Activated CD4-positive, alpha-beta T cell treated with anti-CD3 and anti-CD28 coated beads, Interleukin-2, amount 10 ng/mL, durations not matched to agents 7 days and 5 days (primary cell): ENCODE measurements at regions not wholly inside any gene's neighbourhood (a gene's known extent, or its start where the extent isn't known, plus 50 kb on each side); places are given as distances from the start of the nearest gene placed in this dataset.

Source experiments
- CTCF ChIA-PET: fragments of 350-600 bp; sonication (Branson Sonifier 250); formaldehyde crosslinking; loops from one replicate; lab custom pipeline; 2021; ENCODE audit warnings: antibody characterized with exemption; lab: Charles Lee
- POLR2A ChIA-PET: fragments of 350-600 bp; sonication (Branson Sonifier 250); formaldehyde crosslinking; loops from one replicate; lab custom pipeline; 2021; ENCODE audit warnings: antibody characterized with exemption; lab: Charles Lee
- DNase-seq: peaks from one replicate; pipeline ENCODE4 v3.0.0-alpha.2; 2020
- H3K27ac Mint-ChIP-seq: one replicate; pipeline ENCODE4 v1.8.0; 2021; ENCODE audit warnings: mild to moderate bottlenecking, moderate library complexity, mixed read lengths
- H3K27me3 Mint-ChIP-seq: one replicate; pipeline ENCODE4 v1.8.0; 2021; ENCODE audit warnings: mixed read lengths
- H3K36me3 Mint-ChIP-seq: one replicate; pipeline ENCODE4 v1.8.0; 2021; ENCODE audit warnings: low read depth, mixed read lengths
- H3K4me1 Mint-ChIP-seq: one replicate; pipeline ENCODE4 v1.8.0; 2021; ENCODE audit warnings: mixed read lengths
- H3K4me3 Mint-ChIP-seq: one replicate; pipeline ENCODE4 v1.8.0; 2021; ENCODE audit warnings: mild to moderate bottlenecking, moderate library complexity, mixed read lengths
- H3K9me3 Mint-ChIP-seq: one replicate; pipeline ENCODE4 v1.8.0; 2021; ENCODE audit warnings: mixed read lengths

DNA sequence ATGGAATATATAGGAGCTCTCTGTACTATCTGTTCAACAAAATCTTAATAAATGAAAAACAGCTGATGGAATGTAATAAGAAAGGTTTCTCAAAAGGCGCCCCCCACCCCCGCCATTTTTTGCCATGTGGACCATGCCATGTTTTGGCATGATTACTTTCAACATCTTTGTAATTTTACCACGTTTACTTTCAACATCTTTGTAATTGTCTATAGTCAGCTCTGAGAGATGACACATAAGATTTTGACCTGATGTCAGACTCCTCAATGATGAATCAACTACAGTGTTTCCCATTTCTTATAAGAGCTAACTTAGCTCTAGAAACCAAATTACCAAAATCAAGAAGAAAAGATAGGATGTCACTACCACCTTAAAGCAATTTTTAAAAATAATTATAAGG lies 144.9 kb upstream of the AHR start:
- Mint-ChIP-seq H3K9me3 (peaks cover 15% of the 10 kb centered on the region), H3K4me3 (no peak overlapping the region), H3K27me3 (no peaks in the 10 kb centered on the region), H3K27ac (no peak overlapping the region), H3K4me1 (peaks cover 41% of the 10 kb centered on the region), H3K36me3 (peaks cover 30% of the 10 kb centered on the region)
- POLR2A ChIA-PET = no interaction called here
- DNase-seq = no peak
- CTCF ChIA-PET = no interaction called here

DNA sequence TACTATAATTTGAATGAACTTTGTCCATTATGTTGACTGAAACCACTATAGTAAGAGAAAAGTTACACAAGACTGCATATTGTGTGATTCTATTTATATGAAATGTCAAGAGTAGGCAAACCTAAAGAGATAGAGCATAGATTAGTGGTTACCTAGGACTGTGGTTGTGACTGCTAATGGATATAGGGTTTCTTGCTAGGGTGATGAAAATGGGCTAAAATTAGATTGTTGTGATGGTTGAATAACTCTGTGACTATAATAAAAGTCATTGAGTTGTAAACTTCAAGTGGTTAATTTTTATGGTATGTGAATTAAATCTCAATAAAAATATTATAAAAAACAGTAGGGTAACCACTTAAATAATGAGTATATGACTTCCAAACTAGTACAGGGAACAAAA lies 142.9 kb upstream of the AHR start:
- peaks cover 39% of the 10 kb centered on the region for H3K36me3 Mint-ChIP-seq
- no peak for DNase-seq
- CTCF ChIA-PET = no interaction called here
- POLR2A ChIA-PET = no interaction called here
- H3K4me3 Mint-ChIP-seq = no peak overlapping the region
- H3K4me1 Mint-ChIP-seq = peaks cover 50% of the 10 kb centered on the region
- H3K9me3 Mint-ChIP-seq = peaks cover 19% of the 10 kb centered on the region
- no peaks in the 10 kb centered on the region for H3K27me3 Mint-ChIP-seq
- no peak overlapping the region for H3K27ac Mint-ChIP-seq

DNA sequence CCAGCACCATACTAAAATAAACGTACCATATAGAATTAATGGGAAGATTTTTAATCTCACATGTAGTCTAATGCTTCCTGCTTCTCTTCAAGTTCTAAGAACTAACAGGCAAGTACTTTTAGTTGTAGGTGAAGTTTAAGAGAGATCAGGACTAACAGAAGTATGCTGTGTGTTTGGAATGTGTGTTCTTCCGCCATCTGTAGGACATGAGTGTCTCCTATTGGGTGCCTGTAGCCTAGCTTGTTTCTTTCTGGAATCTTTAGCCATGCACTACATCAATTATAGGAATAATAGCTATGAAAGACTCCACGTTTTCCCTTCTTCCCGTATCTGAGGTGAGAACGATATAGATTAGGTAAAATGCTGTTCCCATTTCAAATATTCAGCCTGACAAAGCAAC lies 140.2 kb upstream of the AHR start:
- POLR2A ChIA-PET = no interaction called here
- Mint-ChIP-seq H3K27ac (no peak overlapping the region), H3K4me3 (no peak overlapping the region), H3K9me3 (peaks cover 24% of the 10 kb centered on the region), H3K27me3 (no peaks in the 10 kb centered on the region), H3K4me1 (peaks cover 59% of the 10 kb centered on the region), H3K36me3 (peaks cover 55% of the 10 kb centered on the region)
- no peak for DNase-seq
- CTCF ChIA-PET = no interaction called here

DNA sequence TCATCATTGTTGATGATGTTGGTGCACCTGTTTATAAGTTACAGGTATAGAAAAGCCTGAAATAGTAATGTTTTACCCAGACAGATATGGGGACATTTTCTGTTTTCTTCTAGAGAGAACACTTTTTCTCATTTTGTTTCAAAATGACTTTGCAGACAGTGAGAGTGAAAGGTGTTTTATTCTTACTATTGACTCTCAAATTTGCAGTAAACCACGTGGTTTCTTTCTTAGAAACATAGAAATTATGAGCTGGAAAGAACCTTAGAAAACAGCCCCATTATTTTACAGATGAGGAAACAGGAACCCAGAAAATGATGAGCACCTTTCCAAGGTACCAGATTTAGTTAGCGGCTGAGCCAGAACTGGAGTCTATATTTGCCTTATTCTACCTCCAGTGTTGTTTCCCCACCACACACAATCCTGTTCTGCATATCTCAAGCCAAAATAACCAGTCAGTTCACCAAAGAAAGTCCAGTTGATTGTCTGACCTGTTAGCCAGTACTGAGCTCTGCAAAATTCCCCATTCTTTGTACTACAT lies 138.9 kb upstream of the AHR start:
- no peak for DNase-seq
- Mint-ChIP-seq H3K27me3 (no peaks in the 10 kb centered on the region), H3K27ac (peak overlapping the region; percentile 63), H3K9me3 (peaks cover 28% of the 10 kb centered on the region), H3K36me3 (peaks cover 58% of the 10 kb centered on the region), H3K4me3 (no peak overlapping the region), H3K4me1 (peaks cover 51% of the 10 kb centered on the region)
- CTCF ChIA-PET = interaction anchor here (0.6 to 1.5 kb wide), 4 partner anchors 9 to 513 kb away, joined by 3 to 7 read pairs (median 3); no protein-coding TSS in a partner anchor
- POLR2A ChIA-PET = interaction anchor here (0.5 to 0.7 kb wide), 3 partner anchors 11 to 306 kb away, joined by 3 read pairs; no protein-coding TSS in a partner anchor

DNA sequence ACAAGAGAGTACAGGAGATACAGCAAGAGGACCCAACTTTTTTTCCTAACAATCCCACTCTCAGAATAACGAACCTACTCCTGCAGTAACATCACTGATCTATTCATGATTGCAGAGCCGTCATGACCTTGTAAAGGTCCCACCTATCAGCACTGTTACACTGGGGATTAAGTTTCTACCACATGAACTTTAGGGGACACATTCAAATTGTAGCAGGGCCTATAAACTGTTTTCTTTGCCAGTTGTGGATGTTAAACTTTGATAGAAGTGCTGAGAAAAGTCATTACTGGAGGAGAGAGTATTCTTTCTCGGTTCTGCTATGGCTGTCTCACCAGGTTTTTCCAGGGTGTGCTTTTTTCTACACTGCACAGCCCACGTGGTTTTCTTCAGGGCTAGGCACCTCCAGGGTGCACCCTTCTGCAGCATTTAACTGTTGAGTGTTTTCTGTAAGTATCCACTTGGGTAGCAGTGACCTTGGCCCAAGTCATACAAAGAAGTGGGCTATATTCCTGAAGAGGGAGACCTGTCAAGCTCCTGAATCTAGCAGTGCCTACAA lies 131.6 kb upstream of the AHR start:
- no peaks in the 10 kb centered on the region for H3K27me3 Mint-ChIP-seq
- H3K27ac Mint-ChIP-seq = no peak overlapping the region
- CTCF ChIA-PET = no interaction called here
- H3K9me3 Mint-ChIP-seq = peaks cover 13% of the 10 kb centered on the region
- H3K4me3 Mint-ChIP-seq = no peak overlapping the region
- DNase-seq = no peak
- POLR2A ChIA-PET = no interaction called here
- H3K36me3 Mint-ChIP-seq = peaks cover 19% of the 10 kb centered on the region
- peaks cover 36% of the 10 kb centered on the region for H3K4me1 Mint-ChIP-seq

DNA sequence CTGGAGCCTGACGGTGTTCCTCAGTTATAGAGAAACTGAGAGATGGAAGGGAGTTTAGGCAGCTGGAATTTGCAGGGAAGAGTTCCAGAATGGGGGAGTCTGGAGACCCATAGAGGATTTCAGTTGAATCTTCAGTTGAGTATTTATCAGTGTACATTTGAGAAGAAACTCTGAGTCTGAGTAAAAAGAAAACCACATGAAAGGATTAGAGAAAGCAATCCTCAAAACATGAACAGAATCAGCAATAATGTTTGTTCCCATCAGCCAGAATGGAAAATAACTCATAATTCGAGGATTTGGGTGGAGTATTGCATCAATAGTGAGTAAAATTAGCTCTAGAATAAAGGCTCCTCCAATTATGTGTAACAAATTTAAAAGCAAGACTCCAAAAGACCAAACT lies 130.0 kb upstream of the AHR start:
- H3K4me3 Mint-ChIP-seq = no peak overlapping the region
- ChIA-PET POLR2A (no interaction called here), CTCF (no interaction called here)
- H3K27ac Mint-ChIP-seq = no peak overlapping the region
- H3K4me1 Mint-ChIP-seq = peaks cover 28% of the 10 kb centered on the region
- H3K27me3 Mint-ChIP-seq = no peaks in the 10 kb centered on the region
- H3K9me3 Mint-ChIP-seq = peaks cover 8% of the 10 kb centered on the region
- peaks cover 10% of the 10 kb centered on the region for H3K36me3 Mint-ChIP-seq
- no peak for DNase-seq

DNA sequence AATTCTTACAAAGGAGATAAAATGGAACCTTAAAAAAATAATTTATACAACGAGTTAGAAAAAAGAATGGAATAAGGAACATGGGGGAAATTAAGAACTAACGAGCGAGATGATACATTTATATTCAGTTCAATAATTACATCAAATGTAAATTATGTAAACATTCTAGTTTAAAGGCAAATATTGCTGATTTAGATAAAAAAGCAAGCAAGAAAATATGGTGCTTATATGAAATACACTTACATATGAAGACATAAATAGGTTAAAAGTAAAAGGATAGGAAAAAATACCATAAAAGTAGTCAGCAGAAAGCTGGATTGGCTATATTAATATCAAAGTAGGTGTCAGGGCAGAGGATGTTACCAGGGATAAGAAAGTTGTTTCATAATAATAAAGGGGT lies 127.0 kb upstream of the AHR start:
- ChIA-PET CTCF (interaction anchor here (0.6 kb wide), 1 partner anchor 197 kb away, joined by 3 read pairs; no protein-coding TSS in a partner anchor), POLR2A (no interaction called here)
- Mint-ChIP-seq H3K36me3 (peaks cover 3% of the 10 kb centered on the region), H3K27ac (no peak overlapping the region), H3K4me3 (no peak overlapping the region), H3K9me3 (peaks cover 8% of the 10 kb centered on the region), H3K27me3 (peaks cover 2% of the 10 kb centered on the region), H3K4me1 (peaks cover 27% of the 10 kb centered on the region)
- no peak for DNase-seq

DNA sequence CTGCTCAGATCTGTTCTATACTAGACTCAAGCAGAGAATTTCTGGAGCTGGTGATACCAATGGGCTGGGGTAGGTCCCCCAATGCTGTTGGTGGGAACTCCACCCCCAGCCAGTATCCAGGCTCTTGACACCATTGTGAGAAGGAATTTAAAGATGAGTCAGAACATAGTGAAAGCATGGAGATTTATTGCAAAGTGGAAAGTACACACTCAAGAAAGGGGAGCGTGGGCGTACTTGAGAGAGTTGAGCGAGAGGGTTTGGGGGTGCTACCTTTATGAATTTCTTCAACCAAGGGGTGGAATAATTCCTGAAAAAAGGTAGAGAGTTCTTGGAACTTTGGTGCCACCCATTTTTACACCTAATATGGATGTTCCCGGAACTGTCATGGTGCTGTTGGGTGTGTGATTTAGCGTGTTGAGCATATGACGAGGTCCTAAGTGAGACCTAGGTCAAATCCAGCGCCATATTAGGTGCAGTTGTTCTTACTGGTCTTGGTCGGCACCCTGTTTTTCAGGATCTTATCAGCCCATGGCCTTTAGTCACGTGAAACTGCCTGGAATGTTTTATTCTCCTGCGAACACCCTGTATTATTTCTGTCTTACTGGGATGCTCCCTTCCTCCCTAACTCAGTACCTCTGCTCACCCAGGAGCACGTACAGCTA lies 122.0 kb upstream of the AHR start:
- H3K36me3 Mint-ChIP-seq = peaks cover 4% of the 10 kb centered on the region
- H3K9me3 Mint-ChIP-seq = peaks cover 10% of the 10 kb centered on the region
- ChIA-PET POLR2A (no interaction called here), CTCF (interaction anchor here (1.0 to 1.3 kb wide), 2 partner anchors 114 to 125 kb away, joined by 3 read pairs; no protein-coding TSS in a partner anchor)
- no peak overlapping the region for H3K4me3 Mint-ChIP-seq
- H3K27ac Mint-ChIP-seq = no peak overlapping the region
- no peak for DNase-seq
- H3K4me1 Mint-ChIP-seq = no peaks in the 10 kb centered on the region
- peaks cover 2% of the 10 kb centered on the region for H3K27me3 Mint-ChIP-seq

DNA sequence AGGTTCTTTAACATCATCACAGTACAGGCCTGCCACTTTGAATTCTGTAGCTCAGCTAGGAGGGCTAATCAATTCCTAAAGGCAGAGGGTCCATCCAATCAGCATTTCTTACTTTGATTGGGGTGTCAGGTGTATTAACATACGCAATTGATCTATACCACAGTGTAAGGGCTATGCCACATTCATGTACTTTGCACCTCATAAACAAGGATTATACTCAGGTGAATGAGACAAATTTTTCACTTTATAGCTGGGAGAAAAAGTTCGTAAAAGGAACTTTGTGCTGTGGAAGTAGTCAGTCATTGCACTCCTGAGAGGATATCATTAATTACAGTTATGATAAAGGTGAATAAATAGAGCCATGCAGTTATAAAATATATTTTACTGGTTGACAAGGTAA lies 119.9 kb upstream of the AHR start:
- H3K27me3 Mint-ChIP-seq = peaks cover 2% of the 10 kb centered on the region
- no peak overlapping the region for H3K4me3 Mint-ChIP-seq
- CTCF ChIA-PET = interaction anchor here (0.7 kb wide), 1 partner anchor 18 kb away, joined by 3 read pairs; no protein-coding TSS in a partner anchor
- H3K27ac Mint-ChIP-seq = no peak overlapping the region
- peaks cover 5% of the 10 kb centered on the region for H3K36me3 Mint-ChIP-seq
- H3K4me1 Mint-ChIP-seq = no peaks in the 10 kb centered on the region
- POLR2A ChIA-PET = no interaction called here
- peaks cover 8% of the 10 kb centered on the region for H3K9me3 Mint-ChIP-seq
- no peak for DNase-seq

DNA sequence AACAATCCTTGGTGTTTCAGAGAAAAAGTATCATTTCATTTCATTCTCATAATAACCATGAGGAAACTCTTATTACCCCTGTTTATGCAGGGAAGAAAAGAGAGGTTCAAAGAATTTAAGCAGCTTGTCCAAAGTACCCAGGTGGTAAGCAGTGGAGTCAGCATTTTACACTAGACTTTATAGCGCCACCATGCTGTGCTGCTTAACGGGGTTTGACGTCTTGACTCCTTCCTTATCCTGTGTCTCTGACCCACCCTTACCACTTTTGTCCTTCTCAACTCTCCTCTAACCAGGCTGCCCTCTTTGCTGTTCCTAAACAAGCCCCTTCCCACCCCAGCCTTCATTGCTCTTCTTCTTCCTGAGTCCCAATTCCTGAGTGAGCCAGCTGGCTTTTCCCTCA lies 117.0 kb upstream of the AHR start:
- no peak overlapping the region for H3K27ac Mint-ChIP-seq
- ChIA-PET CTCF (no interaction called here), POLR2A (no interaction called here)
- H3K4me1 Mint-ChIP-seq = peaks cover 9% of the 10 kb centered on the region
- no peak for DNase-seq
- peaks cover 2% of the 10 kb centered on the region for H3K9me3 Mint-ChIP-seq
- peaks cover 5% of the 10 kb centered on the region for H3K36me3 Mint-ChIP-seq
- no peaks in the 10 kb centered on the region for H3K27me3 Mint-ChIP-seq
- H3K4me3 Mint-ChIP-seq = no peak overlapping the region

DNA sequence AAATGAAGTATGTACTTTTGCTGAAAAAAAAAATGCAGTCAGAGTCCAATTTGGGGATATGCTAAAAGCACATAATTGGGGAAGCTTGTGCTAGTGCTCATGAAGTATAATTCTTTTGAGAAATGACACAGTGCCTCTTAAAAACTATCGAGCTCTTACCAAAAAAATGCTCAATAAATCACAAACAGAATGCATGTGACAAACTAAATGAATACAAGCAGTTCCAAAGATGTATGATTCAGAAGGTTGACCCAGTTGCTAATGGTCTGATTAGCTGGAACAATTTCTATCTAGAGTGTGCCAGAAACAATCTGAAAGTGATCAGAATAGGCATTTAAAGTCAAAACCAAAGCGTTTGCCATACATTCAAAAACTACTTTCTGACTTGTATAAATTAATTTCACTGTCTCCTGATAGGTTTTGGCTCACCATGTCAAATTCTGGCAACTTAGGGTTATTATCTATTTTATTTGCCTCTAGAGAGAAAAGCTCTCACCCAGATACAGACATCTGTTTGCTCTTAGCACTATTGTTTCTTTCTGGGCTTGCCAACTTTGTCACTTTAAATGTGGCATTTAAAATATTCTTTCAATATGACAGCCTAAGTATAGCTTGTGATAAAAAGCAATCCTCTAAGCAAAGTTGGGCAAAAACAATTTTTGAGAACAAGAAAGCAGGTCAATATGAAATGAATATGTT lies 114.7 kb upstream of the AHR start:
- ChIA-PET CTCF (interaction anchor here (0.7 to 1.1 kb wide), 2 partner anchors 9 to 25 kb away, joined by 3 to 4 read pairs; no protein-coding TSS in a partner anchor), POLR2A (no interaction called here)
- no peaks in the 10 kb centered on the region for H3K27me3 Mint-ChIP-seq
- H3K27ac Mint-ChIP-seq = no peak overlapping the region
- no peak overlapping the region for H3K4me3 Mint-ChIP-seq
- peaks cover 3% of the 10 kb centered on the region for H3K36me3 Mint-ChIP-seq
- no peak for DNase-seq
- peaks cover 13% of the 10 kb centered on the region for H3K4me1 Mint-ChIP-seq
- H3K9me3 Mint-ChIP-seq = no peaks in the 10 kb centered on the region

DNA sequence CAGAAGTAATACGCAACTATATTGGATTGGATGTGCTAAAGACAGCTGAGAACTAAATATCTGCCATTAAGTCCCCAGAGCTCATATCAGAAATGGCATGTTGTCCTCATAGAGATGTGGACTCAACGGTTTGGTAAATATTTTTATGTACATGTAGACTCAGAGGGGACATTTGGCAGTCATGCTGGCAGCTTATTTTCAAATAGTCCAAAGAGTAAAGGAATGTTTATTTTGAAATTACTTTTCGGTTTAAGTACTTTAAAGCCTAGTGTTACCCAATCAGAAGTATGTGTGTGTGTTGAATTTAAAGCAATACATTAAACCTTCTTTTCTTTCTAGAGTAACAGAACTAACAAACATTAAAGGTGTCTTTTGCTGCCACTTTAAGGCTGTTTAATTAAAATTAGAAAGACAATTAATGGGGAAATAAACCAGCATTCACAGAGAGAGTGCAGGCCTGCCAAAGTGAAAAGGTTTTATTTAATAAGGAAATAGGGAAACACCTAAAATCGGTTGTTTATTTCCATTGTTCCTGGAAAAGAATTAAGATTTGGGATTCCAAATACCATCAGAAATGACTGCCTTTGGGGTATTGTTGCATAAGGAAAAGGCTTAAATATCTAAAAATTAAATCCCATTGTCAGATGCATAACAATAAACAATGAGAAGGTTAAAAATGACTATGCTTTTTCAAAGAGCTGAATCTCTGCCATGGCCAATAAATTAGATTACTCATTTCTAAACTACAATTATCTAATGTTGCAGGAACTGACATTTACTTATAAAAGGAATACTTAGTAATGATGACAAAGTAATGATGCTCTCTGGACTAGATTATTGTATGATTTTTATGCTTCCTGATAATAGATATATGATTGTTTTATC lies 113.4 kb upstream of the AHR start:
- POLR2A ChIA-PET = no interaction called here
- no peak overlapping the region for H3K27ac Mint-ChIP-seq
- H3K36me3 Mint-ChIP-seq = peaks cover 7% of the 10 kb centered on the region
- H3K27me3 Mint-ChIP-seq = no peaks in the 10 kb centered on the region
- no peak for DNase-seq
- no peaks in the 10 kb centered on the region for H3K9me3 Mint-ChIP-seq
- peaks cover 13% of the 10 kb centered on the region for H3K4me1 Mint-ChIP-seq
- CTCF ChIA-PET = no interaction called here
- H3K4me3 Mint-ChIP-seq = no peak overlapping the region
